ENCODE measurements at regions not wholly inside any gene's neighbourhood (a gene's known extent, or its start where the extent isn't known, plus 50 kb on each side); places are given as distances from the start of the nearest gene placed in this dataset.
"Not testable (repeated sequence)": the region's sequence is repeated elsewhere in the genome, so short reads cannot be mapped to it uniquely, and the experiment has no call there.

DNA sequence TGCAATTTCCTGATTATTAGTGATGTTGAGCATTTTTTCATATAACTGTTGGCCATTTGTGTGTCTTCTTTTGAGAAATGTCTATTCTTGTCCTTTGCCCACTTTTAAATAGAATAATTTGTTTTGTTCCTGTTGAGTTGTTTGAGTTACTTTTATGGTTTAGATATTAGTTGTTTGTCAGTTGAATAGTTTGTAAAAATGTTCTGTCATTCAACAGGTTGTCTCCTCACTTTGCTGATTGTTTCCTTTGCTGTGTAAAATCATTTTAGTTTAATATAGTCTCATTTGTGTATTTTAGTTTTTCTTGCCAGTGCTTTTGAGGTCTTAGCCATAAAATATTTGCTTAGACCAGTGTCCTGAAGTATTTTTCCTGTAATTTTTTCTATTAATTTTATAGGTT lies 181.8 kb upstream of the GLRA2 start:
- DNase-seq, result no peak

DNA sequence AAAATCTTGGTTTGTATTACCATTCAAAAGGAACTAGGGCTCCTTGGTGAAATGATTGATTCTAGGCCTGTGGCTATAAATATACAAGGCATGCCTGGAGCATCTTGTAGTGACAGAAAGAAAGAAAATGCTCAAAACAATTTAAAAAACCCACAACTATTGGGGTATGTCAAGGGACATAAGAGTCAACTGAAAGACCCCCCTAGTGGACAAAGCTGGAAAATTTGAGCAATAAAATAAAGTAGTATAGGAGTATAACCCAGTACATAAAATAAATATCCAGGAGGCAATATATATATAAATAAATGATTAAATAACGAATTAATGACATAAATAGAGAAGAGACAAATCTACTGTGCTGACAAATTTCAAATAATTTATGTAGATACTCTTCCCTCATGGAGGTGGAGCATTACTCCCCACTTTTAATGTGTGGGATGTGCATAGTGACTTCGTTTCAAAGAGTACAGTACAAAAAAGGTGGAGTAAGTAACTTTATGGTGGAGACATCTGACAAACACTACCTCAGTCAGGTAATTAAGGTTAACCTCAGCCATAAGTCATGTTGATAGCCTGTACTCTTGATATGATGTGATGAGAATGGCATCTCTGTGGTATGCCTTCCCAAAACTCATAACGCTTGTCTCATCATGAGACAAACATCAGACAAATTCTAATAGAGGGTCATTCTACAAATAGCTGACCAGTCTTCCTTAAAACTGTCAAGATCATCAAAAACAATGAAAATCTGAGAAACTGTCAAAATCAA lies 185.0 kb upstream of the GLRA2 start:
- no peak for DNase-seq

DNA sequence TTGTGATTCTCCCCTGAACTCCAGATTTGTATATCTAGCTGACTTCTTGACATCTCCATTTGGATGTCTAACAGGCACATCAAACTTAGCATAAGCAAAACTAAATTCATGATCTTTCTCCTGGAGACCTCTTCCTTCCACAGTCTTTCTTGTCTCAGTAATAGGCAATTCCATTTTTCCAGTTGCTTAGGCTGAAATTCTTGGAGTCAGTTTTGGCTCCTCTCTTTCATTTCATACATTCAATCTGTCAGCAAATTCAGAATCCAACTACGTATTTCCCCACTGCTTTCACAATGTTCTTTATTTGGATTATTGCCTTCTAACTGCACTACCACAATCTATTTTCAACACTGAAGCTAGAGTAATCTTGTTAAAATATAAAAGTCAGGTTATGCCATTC lies 219.9 kb upstream of the GLRA2 start:
- DNase-seq, result no peak

DNA sequence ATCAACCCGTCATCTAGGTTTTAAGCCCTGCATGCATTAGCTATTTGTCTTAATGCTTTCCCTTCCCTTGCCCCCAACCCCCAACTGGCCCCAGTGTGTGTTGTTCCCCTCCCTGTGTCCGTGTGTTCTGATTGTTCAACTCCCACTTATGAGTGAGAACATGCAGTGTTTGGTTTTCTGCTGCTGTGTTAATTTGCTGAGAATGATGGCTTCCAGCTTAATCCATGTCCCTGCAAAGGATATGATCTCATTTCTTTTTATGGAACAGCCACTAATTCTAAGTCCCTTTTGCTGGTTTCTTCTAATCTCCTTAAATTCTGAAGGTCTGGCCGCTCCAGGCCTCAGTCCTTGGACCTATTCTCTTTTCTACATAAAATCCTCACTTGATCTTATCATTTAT lies 220.4 kb upstream of the GLRA2 start:
- not testable (repeated sequence) for DNase-seq

DNA sequence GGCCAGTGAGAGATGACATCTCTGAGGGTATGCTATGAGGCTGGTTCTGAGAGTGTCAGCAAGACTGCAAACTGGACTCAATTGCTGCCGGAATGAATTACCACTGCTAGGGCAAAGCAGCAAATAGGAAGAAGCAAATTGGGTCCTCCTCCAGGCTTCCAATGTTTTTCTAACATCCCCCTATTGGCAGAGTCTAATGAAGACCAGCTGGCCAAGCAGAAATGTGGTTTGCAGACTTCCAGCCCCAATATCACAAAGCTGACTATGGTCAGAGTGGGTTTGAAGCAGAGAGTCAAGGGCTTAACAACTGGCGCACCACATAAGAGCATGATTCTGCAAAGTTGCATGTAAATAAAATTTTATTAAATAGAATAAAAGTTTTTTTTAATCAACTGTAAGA lies 225.4 kb upstream of the GLRA2 start:
- no peak for DNase-seq

DNA sequence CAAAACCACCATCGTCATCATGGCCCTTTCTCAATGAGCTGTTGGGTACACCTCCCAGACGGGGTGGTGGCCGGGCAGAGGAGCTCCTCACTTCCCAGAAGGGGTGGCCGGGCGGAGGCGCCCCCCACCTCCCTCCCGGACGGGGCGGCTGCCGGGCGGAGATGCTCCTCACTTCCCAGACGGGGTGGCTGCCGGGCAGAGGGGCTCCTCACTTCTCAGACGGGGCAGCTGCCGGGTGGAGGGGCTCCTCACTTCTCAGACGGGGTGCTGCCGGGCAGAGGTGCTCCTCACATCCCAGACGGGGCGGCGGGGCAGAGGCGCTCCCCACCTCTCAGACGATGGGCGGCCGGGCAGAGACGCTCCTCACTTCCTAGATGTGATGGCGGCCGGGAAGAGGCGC lies 226.8 kb upstream of the GLRA2 start:
- not testable (repeated sequence) for DNase-seq

DNA sequence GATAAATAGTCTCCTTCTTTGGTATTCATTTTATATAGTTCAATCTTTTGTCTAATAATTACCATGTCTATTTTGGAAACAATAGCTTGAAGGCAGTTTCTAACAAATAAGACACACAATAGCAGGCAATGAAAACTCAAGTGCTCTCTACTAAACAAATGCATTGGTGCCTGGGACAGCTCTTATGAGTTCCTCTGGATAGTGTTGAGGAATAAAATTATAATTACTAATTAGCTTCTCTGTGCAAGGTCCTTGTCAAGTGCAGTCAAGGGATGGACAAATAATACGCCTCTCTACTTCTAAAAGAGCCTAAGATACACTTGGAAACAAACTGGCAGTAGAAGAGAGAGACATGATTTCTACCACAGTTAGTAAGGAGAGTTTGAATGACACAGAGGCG lies 229.0 kb upstream of the GLRA2 start:
- no peak for DNase-seq

DNA sequence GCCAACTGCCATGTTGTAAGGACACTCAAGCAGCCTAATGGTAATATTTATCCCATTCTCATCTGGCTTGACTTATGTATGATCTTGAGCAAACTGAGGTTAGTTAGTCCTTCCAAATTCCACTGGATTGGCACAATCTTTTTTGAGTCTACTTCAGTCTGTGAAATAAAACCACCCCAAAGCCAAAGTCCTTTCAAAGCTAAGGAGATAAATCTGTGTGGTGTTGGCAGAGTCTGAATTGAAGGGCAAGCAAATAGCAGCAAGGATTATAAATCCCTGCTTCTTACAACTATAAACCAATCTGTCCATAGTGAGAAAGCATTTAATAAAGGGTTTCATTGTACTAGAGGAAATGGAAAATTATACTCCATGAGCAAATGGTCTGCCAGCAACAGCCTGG lies 233.9 kb upstream of the GLRA2 start:
- DNase-seq, result no peak

DNA sequence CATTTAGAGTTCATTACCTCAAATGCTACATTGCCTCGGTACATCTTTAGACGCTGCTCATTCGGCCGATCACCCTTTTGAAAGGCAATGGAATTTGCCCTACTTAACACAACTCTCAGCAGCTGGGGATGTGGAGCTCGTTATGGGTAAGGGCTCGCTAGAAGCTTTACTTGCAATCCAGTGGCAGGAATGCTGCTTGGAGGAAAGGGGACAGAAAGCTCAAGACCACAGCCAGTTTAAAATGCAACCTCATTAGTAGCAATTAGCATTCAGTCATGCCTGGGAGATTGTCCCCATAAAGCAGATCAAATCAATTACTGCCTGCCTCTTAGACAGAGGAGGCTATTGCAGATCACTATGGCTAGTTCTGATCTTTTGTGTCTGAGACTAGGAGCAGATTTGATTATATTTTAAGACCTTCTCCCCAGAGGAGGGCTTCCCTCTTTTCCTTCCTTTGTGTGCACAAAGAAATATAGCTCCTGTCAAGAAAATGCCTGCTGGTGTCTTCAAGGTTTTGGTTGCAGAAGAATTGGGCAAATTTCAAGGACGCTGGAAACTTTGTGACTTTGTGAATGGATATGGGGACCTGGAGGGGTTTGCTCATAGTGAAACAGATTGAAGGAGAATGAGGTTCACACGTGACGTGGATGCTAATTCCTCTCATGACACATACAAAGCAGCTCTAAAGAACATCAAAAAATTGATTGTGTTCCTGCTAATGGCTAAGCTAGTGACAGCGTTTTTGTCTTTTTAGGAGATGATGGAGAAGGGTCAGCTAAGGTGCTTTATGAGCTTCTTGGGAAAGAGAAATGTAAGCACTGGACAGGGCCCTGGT lies 237.5 kb upstream of the GLRA2 start:
- DNase-seq, result no peak

DNA sequence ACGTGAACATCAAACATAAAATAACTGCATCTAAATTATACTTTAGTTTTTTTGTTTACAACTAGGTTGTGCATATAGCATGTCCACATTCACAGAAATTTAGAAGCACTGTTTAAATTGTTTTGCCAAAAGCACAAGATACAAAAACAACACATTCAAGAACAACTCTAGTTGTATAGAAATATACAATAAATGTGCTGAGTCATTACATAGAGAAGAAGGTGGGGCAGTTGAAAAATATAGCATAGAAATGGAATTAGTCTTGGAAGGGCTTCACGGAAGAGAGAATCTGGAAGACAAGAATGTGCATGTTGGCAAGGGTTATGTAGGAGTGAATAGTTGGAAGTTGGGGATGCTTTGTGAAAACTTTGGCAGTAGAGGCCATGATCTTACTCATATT lies 239.0 kb upstream of the GLRA2 start:
- DNase-seq, result no peak

DNA sequence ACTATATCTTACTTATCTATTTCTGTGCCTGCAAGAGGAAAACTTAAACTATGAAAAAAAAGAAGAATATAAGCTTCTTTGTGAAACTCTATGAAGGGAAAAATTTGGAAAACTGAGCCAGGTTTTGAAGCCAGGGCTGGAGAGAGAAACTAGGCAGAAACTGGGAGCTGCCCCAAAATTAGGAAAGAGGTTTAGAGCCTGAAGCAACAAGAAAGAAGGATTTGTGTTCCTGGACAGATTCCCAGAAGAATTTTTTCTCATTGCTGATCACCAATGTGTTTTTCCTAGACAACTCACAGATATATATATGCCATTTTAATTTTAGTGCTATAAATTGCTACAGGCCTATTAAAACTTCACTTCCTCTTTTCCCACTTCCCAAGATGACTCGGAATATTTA lies 245.0 kb upstream of the GEMIN8 start:
- DNase-seq, result peak in 1 of 2 donors; percentile 7

DNA sequence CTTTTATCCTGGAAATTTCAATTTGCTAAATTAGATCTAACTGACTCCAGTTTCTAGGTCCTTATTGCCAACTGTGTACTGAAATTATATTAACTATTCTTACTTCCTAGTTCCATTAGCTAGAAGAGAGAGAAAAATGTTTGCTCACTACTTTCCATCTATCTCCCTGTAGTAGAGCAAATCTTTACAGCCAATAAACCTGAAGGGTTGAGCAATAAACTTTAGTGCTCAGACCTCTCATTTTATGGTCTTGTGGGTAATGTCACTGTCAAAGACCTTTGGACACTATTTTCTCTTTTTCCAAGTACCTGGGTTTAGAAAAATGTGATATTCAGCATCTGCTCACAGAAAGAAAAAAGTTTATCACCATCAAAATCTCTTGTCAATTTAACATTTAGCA lies 237.5 kb upstream of the GEMIN8 start:
- no peak for DNase-seq

DNA sequence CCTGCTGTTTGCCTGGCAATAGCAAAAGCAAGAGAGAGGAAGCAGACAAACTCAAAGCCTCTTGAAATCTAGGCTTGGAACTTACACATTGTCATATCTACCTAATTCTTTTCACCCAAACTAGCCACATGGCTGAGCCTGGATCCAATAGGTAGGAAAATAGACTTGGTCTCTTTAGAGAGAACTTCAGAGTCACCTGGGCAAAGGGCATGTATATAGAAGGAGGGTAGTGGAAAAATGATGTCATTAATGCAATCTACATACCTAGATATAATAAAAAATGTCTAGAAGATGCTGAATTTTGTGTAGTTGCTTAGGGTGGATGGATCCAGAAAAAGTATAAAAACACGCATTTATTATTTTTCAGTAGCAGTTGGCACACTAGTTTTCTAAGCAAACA lies 237.0 kb upstream of the GEMIN8 start:
- DNase-seq, result no peak

DNA sequence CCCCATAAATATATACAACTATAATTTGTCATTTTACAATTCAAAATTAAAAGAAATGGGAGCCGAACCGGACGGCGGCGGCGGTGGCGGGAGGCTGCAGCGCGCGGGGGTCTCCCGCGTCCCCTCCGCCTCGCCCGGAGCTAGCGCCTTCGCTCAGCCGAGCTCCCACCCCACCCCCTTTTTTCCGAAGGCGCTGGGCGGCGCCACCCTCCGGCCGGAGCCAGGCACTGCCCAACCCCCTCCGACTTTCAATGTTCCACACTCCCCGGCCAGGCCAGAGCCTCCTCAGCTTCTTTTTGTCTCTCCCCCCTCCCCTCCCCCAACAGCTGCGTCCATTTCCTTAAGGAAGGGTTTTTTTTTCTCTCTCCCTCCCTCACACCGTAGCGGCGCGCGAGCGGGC lies 214.1 kb upstream of the GEMIN8 start:
- DNase-seq, result no peak

DNA sequence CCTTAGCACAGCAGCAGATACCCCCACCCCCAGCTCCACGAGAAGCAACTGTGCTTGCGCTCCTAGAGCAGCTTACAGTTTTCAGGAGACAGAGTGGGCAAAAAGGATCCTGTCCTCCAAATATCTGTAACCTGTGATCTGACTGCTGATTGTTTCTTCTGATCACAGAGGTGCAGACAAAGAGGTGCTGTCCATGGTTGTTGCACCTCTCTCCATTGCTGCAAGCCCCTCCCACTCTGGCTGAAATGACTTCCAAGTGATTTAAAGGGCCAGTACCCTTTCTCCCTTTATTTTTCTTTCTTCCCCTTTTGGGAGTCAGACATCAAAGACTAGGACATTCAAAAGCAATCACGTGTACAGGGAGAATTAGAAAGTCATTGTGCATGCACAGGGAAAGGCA lies 205.3 kb upstream of the GEMIN8 start:
- DNase-seq, result no peak

DNA sequence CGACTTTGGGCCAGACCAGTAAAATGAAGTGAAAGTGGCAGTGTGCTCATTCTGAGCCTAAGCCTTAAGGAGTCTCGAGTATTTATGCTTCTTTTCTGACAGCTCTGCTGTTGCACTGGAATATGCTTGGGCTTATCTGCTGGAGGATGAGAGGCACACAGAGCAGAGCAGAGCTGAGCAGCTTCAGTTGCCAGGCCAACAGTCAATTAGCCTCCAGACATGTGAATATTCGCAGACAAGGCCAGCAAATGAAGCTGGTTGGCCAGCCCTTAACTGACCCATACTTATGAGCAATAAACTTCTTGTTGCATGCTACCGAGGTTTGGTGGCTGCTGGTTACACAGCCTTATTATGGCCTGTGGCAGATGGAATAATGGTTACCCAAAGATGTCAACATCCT lies 203.0 kb upstream of the GEMIN8 start:
- DNase-seq, result no peak

DNA sequence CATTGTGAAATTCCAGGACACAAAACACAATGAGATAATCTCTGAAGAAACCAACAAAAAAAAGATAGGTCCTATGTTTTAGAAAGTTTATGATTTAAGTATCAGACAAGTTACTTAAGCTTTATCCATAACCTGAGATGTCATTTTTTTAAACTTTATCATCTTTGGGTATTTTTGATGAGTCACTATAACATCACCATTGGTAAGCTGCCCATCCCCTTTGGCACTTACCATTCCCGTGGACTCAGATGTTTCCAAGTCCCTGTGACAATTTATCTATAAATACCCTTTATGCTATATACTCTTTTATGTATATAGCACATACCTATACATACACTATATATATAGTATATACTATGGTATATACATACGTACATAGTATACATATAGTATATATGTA lies 198.9 kb upstream of the GEMIN8 start:
- no peak for DNase-seq

DNA sequence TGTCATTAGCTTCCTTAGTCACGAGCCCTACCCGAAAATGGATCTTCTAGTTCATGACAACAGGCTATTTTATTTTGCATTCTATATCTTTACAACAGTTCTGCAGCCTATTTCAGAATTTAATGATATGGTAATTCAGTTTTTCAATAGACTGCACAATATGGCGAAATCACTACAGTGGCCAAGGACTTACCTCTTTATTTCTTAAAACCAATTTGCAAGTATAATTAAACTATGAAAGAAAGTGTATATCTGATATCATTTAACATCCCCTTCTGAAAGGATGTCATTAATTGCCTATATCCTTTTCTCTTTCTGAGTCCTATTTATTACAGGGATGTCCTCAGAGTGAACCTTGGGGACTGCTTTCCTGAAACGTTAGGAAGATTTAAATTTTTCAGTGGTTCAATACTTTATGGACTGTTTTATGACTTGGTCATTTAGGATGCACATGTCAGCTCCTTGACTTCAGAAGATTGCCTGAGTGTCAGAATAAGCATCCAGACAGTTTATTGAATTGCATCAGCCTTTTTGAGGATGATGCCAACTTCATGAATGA lies 190.8 kb upstream of the GEMIN8 start:
- DNase-seq, result no peak

DNA sequence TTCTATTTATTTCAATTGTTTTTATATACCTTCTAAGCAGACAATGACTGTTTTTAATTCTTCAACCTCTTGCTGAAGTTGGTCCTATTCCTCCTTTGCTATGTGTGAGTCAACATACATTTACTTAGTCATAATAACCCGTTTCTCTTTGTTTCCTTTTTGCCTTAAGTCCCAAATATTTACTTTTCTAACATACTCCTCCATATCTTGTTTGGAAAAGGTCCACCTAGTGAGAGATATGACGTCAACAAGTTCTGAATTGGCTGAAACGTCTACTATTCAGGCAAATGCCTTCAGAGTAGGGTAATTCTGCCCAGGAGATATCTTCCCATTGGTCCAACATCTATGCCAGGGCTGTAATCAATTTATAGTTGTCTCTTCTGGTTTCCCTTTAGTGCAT lies 179.3 kb upstream of the GEMIN8 start:
- no peak for DNase-seq

DNA sequence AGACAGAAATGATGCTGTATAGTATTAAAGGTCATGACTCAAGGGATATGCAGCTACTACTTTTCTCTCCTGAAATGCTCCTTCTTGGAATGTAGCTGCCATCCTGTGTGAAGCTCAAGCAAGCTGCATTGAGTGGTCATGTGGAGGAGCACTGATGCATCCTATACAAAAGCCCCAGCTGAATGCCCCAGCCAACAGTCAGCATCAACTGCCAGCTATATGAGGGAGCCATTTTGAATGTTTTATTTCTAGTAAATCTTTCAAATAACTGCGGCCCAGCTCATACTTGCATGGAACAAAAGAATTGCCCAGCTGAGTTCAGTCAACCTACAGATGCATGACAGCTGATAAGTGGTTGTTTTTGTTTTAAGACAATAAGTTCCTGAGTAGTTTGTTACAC lies 165.0 kb upstream of the GEMIN8 start:
- DNase-seq, result no peak

DNA sequence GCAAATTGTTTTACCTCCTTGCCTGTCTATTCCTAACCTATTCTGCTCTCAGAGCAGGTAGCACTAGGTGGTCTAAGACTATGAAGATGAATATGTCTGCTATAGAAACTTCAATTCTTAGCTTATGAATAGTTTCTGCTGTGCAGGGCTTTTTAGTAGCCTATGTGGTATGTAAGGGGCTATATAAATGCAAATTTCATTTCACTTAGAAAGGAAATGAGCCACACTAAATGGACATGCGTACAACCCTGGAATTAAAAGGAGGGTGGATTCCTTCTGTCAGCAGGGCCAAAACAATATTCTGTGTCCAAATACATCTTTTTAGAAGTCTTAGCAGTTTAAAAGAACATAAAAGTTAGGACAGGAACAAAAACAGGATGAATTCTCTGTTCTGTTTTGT lies 163.9 kb upstream of the GEMIN8 start:
- DNase-seq, result no peak

DNA sequence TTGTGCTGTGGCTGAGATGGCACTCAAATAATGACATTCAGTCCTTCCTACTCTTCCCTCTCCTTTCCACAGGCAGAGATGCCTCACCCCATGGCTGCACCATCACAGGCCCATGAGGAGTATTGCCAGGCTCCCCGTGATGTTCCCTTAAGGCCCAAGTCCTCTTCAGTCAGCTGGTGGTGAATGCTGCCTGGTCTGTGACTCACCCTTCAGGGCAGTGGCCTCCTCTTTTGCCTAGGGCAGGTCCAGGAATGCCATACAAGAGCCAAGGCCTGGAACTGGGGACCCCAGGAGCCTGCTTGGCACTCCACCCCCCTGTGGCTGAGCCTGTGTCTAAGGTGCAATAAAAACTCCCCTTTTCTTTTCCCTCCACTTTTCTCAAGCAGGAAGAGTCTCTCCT lies 144.2 kb upstream of the GEMIN8 start:
- DNase-seq, result no peak

DNA sequence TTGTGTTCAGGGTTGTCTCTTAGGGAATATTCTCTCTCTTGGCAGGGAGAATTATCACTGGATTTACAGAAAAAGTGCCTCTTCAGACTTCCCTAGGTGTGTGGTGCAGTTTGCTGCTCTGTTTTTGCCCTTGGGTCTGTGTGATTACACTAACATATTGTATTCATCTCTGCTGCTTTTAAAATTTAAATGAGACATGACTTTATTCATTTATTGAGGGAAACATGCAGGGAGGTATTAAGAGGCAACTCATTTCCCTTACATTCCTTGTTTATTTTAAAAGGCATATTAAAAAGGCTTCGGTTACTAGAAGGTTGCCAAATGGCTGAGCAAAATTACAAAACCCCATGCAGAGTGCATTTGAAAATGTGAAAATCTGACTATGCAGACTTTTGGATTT lies 135.1 kb upstream of the GEMIN8 start:
- DNase-seq, result no peak

DNA sequence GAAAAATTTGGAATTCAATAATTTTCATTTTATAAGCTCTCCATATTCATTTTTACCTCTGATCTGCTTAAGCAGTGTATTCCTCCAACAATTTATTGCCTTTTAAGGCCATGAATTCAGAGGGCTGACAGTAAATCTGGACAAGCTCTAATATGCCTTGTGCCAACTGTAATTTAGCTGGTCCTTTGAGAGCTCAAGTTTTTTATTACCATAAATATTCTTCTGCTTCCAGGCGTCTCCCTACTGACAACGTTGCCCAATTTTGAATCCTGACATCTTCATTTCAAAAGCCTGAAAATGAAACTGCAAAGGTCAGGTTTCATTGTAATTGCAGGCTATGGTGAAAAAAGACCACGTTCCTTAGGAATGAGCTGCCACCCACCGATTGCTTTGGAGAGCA lies 95.8 kb upstream of the GEMIN8 start:
- DNase-seq, result no peak
